ENCODE measurements at regions not wholly inside any gene's neighbourhood (a gene's known extent, or its start where the extent isn't known, plus 50 kb on each side); places are given as distances from the start of the nearest gene placed in this dataset.

DNA sequence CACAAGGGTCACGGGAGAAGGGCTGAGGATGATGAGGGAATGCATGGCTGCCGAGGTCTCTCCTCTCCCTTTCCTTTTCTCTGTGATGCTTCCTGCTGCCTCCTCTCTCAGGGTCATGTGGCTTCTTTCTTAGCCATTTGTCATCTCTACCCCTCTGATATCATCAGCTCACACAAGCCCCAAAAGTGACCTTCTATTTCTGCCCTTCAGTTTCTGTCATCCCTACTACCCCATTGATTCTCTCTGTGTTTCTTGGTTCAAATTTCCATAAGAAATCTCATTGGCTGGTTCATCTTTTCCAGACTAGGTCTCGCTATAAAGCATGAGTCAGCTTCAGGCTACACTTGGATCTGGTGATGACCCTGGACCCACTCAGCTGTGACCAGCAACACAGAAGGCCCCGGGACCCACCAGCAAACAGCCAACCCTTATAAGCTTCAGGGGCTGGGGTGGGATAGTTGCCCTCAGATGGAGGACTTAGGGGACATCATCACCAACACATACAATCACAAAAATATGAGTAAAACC is 284.3 kb downstream of the SKAP2 start:
- Histone ChIP-seq H3K9ac (no peak overlapping the region), H2AFZ (no peak overlapping the region), H3K4me1 (no peaks in the 10 kb centered on the region), H3K4me3 (ENCODE audit: low read depth, low read length) (no peak overlapping the region), H3K79me2 (no peaks in the 10 kb centered on the region), H3K36me3 (ENCODE audit: control insufficient read depth, insufficient read depth, low read length) (no peaks in the 10 kb centered on the region), H3K27ac (no peak overlapping the region), H3K4me2 (ENCODE audit: low read length) (no peak overlapping the region), H3K9me3 (ENCODE audit: control insufficient read depth, low read length) (no peaks in the 10 kb centered on the region), H3K27me3 (ENCODE audit: control insufficient read depth, insufficient read depth, low read length) (no peaks in the 10 kb centered on the region)
- TF ChIP-seq, protein P1, sequence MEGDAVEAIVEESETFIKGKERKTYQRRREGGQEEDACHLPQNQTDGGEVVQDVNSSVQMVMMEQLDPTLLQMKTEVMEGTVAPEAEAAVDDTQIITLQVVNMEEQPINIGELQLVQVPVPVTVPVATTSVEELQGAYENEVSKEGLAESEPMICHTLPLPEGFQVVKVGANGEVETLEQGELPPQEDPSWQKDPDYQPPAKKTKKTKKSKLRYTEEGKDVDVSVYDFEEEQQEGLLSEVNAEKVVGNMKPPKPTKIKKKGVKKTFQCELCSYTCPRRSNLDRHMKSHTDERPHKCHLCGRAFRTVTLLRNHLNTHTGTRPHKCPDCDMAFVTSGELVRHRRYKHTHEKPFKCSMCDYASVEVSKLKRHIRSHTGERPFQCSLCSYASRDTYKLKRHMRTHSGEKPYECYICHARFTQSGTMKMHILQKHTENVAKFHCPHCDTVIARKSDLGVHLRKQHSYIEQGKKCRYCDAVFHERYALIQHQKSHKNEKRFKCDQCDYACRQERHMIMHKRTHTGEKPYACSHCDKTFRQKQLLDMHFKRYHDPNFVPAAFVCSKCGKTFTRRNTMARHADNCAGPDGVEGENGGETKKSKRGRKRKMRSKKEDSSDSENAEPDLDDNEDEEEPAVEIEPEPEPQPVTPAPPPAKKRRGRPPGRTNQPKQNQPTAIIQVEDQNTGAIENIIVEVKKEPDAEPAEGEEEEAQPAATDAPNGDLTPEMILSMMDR (IDR thresholded peaks at IDR 0.05): no peak

DNA sequence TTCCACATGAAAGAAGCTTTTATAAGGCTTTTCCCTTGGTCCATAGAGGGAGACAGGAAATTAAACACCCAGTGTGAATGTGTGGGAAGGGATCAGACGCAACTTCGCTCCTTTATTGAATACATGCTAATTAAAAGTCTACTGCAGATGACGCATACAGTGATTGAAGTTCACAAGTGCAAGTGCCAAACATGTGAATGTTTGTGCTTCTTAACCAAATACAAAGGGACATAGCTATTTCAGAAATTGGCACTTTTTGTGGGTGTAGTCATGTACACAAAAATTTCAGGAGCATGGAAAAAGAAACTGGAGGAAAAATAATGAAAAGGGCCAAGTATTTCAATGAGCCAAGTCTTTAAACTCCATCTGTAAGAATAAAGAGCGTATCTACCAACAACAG is 283.7 kb downstream of the SKAP2 start:
- TF ChIP-seq, protein P1 (IDR thresholded peaks at IDR 0.05): no peak
- Histone ChIP-seq H3K4me1 (no peaks in the 10 kb centered on the region), H3K4me3 (ENCODE audit: low read depth, low read length) (no peak overlapping the region), H3K36me3 (ENCODE audit: control insufficient read depth, insufficient read depth, low read length) (no peaks in the 10 kb centered on the region), H3K4me2 (ENCODE audit: low read length) (no peak overlapping the region), H3K27me3 (ENCODE audit: control insufficient read depth, insufficient read depth, low read length) (no peaks in the 10 kb centered on the region), H2AFZ (no peak overlapping the region), H3K9me3 (ENCODE audit: control insufficient read depth, low read length) (no peaks in the 10 kb centered on the region), H3K27ac (no peak overlapping the region), H3K79me2 (no peaks in the 10 kb centered on the region), H3K9ac (no peak overlapping the region)

DNA sequence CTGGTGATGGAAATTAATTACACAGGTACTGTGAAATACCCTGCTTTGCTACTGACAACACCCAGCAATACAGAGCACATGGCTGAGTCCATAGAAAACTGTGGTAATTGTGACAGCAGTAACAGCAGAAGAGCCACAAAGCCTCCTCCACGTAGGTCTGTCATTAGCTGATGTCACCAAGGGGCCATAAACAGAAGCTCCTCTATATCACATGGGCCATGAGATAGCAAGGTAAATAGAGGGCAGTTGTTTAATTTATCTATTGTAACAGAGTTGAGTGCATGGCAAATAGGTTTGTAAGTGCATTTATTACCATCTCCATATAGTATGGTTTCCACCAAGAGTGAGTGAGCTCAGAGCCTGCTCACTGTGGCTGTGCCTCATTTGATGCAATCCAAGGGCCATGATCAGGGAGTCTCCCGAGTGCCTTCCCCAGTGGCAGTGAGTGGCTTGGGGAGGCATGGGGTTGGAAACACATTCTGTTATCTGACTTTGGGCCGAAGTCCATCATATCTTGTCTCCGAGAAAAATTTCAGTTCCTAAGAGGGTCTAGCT is 281.2 kb downstream of the SKAP2 start:
- TF ChIP-seq, protein P1 (IDR thresholded peaks at IDR 0.05): no peak
- H3K9me3 ChIP-seq (ENCODE audit: control insufficient read depth, low read length): no peaks in the 10 kb centered on the region
- no peak overlapping the region for H3K27ac ChIP-seq
- no peaks in the 10 kb centered on the region for H3K27me3 ChIP-seq (ENCODE audit: control insufficient read depth, insufficient read depth, low read length)
- no peak overlapping the region for H3K4me3 ChIP-seq (ENCODE audit: low read depth, low read length)
- H3K9ac ChIP-seq: no peak overlapping the region
- no peaks in the 10 kb centered on the region for H3K36me3 ChIP-seq (ENCODE audit: control insufficient read depth, insufficient read depth, low read length)
- no peaks in the 10 kb centered on the region for H3K4me1 ChIP-seq
- no peak overlapping the region for H3K4me2 ChIP-seq (ENCODE audit: low read length)
- no peak overlapping the region for H2AFZ ChIP-seq
- H3K79me2 ChIP-seq: no peaks in the 10 kb centered on the region

DNA sequence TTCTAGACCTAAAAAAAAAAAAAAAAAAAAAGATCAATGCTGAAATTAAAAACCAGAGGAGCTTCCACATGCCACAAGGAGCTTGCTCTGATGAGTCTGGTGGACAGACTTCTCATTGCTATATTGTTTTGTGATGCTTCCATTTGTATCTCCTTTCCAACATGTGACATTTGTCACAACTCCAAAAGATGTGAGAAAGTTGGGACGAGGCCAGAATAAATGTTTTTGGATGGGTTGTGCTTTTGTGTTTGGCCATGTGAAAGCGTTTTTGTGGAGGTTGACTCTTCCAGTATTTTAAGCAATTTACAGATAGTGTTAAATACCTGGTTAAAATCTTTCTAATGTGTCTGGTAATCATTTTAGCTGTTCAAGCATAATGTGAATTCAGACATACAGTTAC is 280.1 kb downstream of the SKAP2 start:
- TF ChIP-seq, protein P1 (IDR thresholded peaks at IDR 0.05): no peak
- Histone ChIP-seq H3K4me1 (no peaks in the 10 kb centered on the region), H3K9me3 (ENCODE audit: control insufficient read depth, low read length) (no peaks in the 10 kb centered on the region), H3K4me2 (ENCODE audit: low read length) (no peak overlapping the region), H3K9ac (no peak overlapping the region), H3K36me3 (ENCODE audit: control insufficient read depth, insufficient read depth, low read length) (no peaks in the 10 kb centered on the region), H2AFZ (no peak overlapping the region), H3K27ac (no peak overlapping the region), H3K4me3 (ENCODE audit: low read depth, low read length) (no peak overlapping the region), H3K27me3 (ENCODE audit: control insufficient read depth, insufficient read depth, low read length) (no peaks in the 10 kb centered on the region), H3K79me2 (no peaks in the 10 kb centered on the region)

DNA sequence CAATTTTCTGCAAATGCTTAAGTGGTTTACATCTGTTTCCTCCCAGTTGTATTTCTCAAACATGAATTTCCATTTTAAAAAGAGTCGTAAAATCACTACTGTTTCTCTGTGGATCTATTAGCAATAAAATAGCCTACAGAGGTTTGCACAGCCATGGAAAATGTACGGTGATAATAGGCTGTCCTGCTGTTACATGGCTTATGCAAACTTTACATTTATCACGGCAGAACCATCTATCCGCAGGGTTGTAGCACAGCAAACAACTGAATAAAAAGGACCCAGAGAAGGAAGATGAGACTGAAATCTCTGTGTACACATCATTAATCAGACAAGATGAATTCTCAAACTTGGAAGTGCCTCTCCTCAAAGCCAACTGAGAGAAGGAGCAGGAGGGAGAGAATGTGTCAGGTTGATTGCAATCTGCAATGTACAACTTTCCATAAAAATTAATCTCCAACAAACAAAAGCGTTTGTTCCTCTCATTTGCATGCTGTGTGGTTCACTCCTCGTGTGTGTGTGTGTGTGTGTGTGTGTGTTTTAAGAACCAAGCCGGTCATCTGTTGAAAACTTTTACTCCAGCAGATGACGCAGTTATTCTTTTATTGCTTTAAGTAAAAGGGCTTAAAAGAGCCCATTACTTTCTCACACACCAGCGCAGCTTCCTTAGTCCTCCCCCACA is 279.3 kb downstream of the SKAP2 start:
- Histone ChIP-seq H3K9ac (no peak overlapping the region), H3K9me3 (ENCODE audit: control insufficient read depth, low read length) (no peaks in the 10 kb centered on the region), H3K4me1 (no peaks in the 10 kb centered on the region), H3K4me3 (ENCODE audit: low read depth, low read length) (no peak overlapping the region), H3K27ac (no peak overlapping the region), H3K79me2 (no peaks in the 10 kb centered on the region), H3K36me3 (ENCODE audit: control insufficient read depth, insufficient read depth, low read length) (no peaks in the 10 kb centered on the region), H3K4me2 (ENCODE audit: low read length) (no peak overlapping the region), H3K27me3 (ENCODE audit: control insufficient read depth, insufficient read depth, low read length) (no peaks in the 10 kb centered on the region), H2AFZ (no peak overlapping the region)
- TF ChIP-seq, protein P1 (IDR thresholded peaks at IDR 0.05): no peak

Measured in parathyroid adenoma (tissue), 2 donors.